Glomerular endothelial cell (primary cell): ENCODE measurements at regions not wholly inside any gene's neighbourhood (a gene's known extent, or its start where the extent isn't known, plus 50 kb on each side); places are given as distances from the start of the nearest gene placed in this dataset.
"Not testable (repeated sequence)": the region's sequence is repeated elsewhere in the genome, so short reads cannot be mapped to it uniquely, and the experiment has no call there.

ENCODE experiments used
- DNase-seq: peaks from one replicate; pipeline ENCODE4 v3.0.0-alpha.2; 2011; ENCODE audit warnings: low read depth, low spot score; ENCODE audit errors: extremely low read depth

GRCh38 chr11:97487387-97487786 is 1097.6 kb downstream of the JRKL start:
- no peak for DNase-seq

GRCh38 chr11:97498891-97499290 is 1109.1 kb downstream of the JRKL start:
- DNase-seq = no peak

GRCh38 chr11:97502201-97502600 is 1112.4 kb downstream of the JRKL start:
- DNase-seq = no peak

GRCh38 chr11:97506076-97506759 is 1116.4 kb downstream of the JRKL start:
- no peak for DNase-seq

GRCh38 chr11:97514446-97514845 is 1124.6 kb downstream of the JRKL start:
- DNase-seq = no peak

- no peak for DNase-seq
Observed at GRCh38 chr11:97516688-97517087, 1126.9 kb downstream of the JRKL start.

GRCh38 chr11:97525273-97525672 is 1135.5 kb downstream of the JRKL start:
- no peak for DNase-seq

GRCh38 chr11:97537407-97538150 is 1147.8 kb downstream of the JRKL start:
- no peak for DNase-seq

GRCh38 chr11:97544431-97544830 is 1154.6 kb downstream of the JRKL start:
- DNase-seq = no peak

GRCh38 chr11:97548280-97548679 is 1158.5 kb downstream of the JRKL start:
- DNase-seq = no peak

GRCh38 chr11:97557399-97557798 is 1167.6 kb downstream of the JRKL start:
- peak; percentile 9 for DNase-seq

- DNase-seq = no peak
Observed at GRCh38 chr11:97567801-97568200, 1178.0 kb downstream of the JRKL start.

- no peak for DNase-seq
Observed at GRCh38 chr11:97570636-97571035, 1180.8 kb downstream of the JRKL start.

- not testable (repeated sequence) for DNase-seq
Observed at GRCh38 chr11:97573771-97574170, 1184.0 kb downstream of the JRKL start.

- no peak for DNase-seq
Observed at GRCh38 chr11:97574976-97575665, 1185.3 kb downstream of the JRKL start.

GRCh38 chr11:97607291-97608000 is 1217.6 kb downstream of the JRKL start:
- DNase-seq = no peak

- DNase-seq = no peak
Observed at GRCh38 chr11:97610000-97610399, 1220.2 kb downstream of the JRKL start.

- no peak for DNase-seq
Observed at GRCh38 chr11:97610854-97611253, 1221.0 kb downstream of the JRKL start.

- no peak for DNase-seq
Observed at GRCh38 chr11:97611345-97611744, 1221.5 kb downstream of the JRKL start.

- no peak for DNase-seq
Observed at GRCh38 chr11:97614606-97615005, 1224.8 kb downstream of the JRKL start.

- DNase-seq = peak; percentile 76
Observed at GRCh38 chr11:97615546-97615945, 1225.7 kb downstream of the JRKL start.
